Prostate gland (tissue), 2 donors: ENCODE measurements at regions not wholly inside any gene's neighbourhood (a gene's known extent, or its start where the extent isn't known, plus 50 kb on each side); places are given as distances from the start of the nearest gene placed in this dataset.

Experiments
- CTCF ChIP-seq, 4 experiments: fragments of 200-600 bp in 2 of 4; fragments of 450-650 bp in 2 of 4; sonication (generic) in 2 of 4; IDR thresholded peaks; 1 replicate in 3 of 4; 2 replicates in 1 of 4; pipeline ENCODE4 v1.5.1; 2016 to 2019; ENCODE audit warnings: antibody characterized with exemption in 4 of 4, mild to moderate bottlenecking in 2 of 4, moderate library complexity in 2 of 4
- POLR2A ChIP-seq: fragments of 450-650 bp; IDR thresholded peaks from one replicate; pipeline ENCODE4 v1.6.1; 2016; ENCODE audit warnings: antibody characterized with exemption, mild to moderate bottlenecking
- POLR2AphosphoS5 ChIP-seq: sonication (generic); formaldehyde crosslinking; IDR thresholded peaks from one replicate; pipeline ENCODE4 v1.6.1; 2017; ENCODE audit warnings: antibody characterized with exemption

- TF ChIP-seq CTCF (IDR thresholded peaks at IDR 0.05) (no peak), POLR2A (no peak), POLR2AphosphoS5 (no peak)
Measured at GRCh38 chr5:82982846-82983245, 94.3 kb downstream of the TMEM167A start.
